ENCODE measurements at regions not wholly inside any gene's neighbourhood (a gene's known extent, or its start where the extent isn't known, plus 50 kb on each side); places are given as distances from the start of the nearest gene placed in this dataset.

GRCh38 chr11:86153439-86153838 lies 84.6 kb upstream of the PICALM start:
- Histone ChIP-seq H3K27ac (no peak overlapping the region), H3K4me3 (no peak overlapping the region), H3K27me3 (no peaks in the 10 kb centered on the region), H3K36me3 (no peaks in the 10 kb centered on the region), H3K9me3 (no peaks in the 10 kb centered on the region), H3K4me1 (peaks cover 18 to 20% (median 20%) of the 10 kb centered on the region in 4 donors)
- ATAC-seq (ENCODE audit: low FRiP score in 2 of 2) (no peak), DNase-seq (no peak)
- TF ChIP-seq POLR2AphosphoS5 (IDR thresholded peaks at IDR 0.05) (no peak), POLR2A (IDR thresholded peaks at IDR 0.05) (no peak), EP300 (IDR thresholded peaks at IDR 0.05) (no peak), CTCF (IDR thresholded peaks at IDR 0.05) (no peak)
- WGBS, 2 donors = 56 to 67% methylated on average over 1 of the region's 1 CpG

GRCh38 chr11:86152901-86153300 lies 84.0 kb upstream of the PICALM start:
- no peaks in the 10 kb centered on the region for H3K9me3 ChIP-seq
- H3K36me3 ChIP-seq = no peaks in the 10 kb centered on the region
- H3K4me1 ChIP-seq = peaks cover 18 to 20% (median 20%) of the 10 kb centered on the region in 4 donors
- no peaks in the 10 kb centered on the region for H3K27me3 ChIP-seq
- no peak overlapping the region for H3K4me3 ChIP-seq
- ATAC-seq (ENCODE audit: low FRiP score in 2 of 2) (no peak), DNase-seq (no peak)
- H3K27ac ChIP-seq = no peak overlapping the region
- no peak for TF ChIP-seq EP300 (IDR thresholded peaks at IDR 0.05)
- no peak for TF ChIP-seq CTCF (IDR thresholded peaks at IDR 0.05)
- TF ChIP-seq POLR2AphosphoS5 (IDR thresholded peaks at IDR 0.05) = no peak
- no peak for TF ChIP-seq POLR2A (IDR thresholded peaks at IDR 0.05)
- 97 to 98% methylated on average over 2 of the region's 2 CpGs for WGBS, 2 donors

GRCh38 chr11:86152006-86152862 lies 83.3 kb upstream of the PICALM start:
- Histone ChIP-seq H3K4me3 (no peak overlapping the region), H3K9me3 (no peaks in the 10 kb centered on the region), H3K27me3 (no peaks in the 10 kb centered on the region), H3K27ac (peak overlapping the region in 3 of 4 donors; percentile 32 to 77 (median 52)), H3K36me3 (no peaks in the 10 kb centered on the region), H3K4me1 (peaks cover 18 to 20% (median 20%) of the 10 kb centered on the region in 4 donors)
- TF ChIP-seq CTCF (IDR thresholded peaks at IDR 0.05) (no peak), POLR2AphosphoS5 (IDR thresholded peaks at IDR 0.05) (no peak), EP300 (IDR thresholded peaks at IDR 0.05) (no peak), POLR2A (IDR thresholded peaks at IDR 0.05) (no peak)
- 38 to 40% methylated on average over 2 of the region's 2 CpGs for WGBS, 2 donors
- ATAC-seq (ENCODE audit: low FRiP score in 2 of 2) (no peak), DNase-seq (no peak)

GRCh38 chr11:86151174-86152005 lies 82.5 kb upstream of the PICALM start:
- Histone ChIP-seq H3K4me1 (peaks cover 18 to 20% (median 20%) of the 10 kb centered on the region in 4 donors), H3K27ac (peak overlapping the region; percentile 26 to 77 (median 42)), H3K36me3 (no peaks in the 10 kb centered on the region), H3K27me3 (no peaks in the 10 kb centered on the region), H3K4me3 (no peak overlapping the region), H3K9me3 (no peaks in the 10 kb centered on the region)
- WGBS, 2 donors = 4 to 6% methylated on average over 3 of the region's 3 CpGs
- DNase-seq = no peak
- TF ChIP-seq POLR2AphosphoS5 (IDR thresholded peaks at IDR 0.05) = no peak
- no peak for TF ChIP-seq EP300 (IDR thresholded peaks at IDR 0.05)
- TF ChIP-seq POLR2A (IDR thresholded peaks at IDR 0.05) = no peak
- TF ChIP-seq CTCF (IDR thresholded peaks at IDR 0.05) = no peak
- peak; percentile 12 to 67 for ATAC-seq (ENCODE audit: low FRiP score in 2 of 2)

Measured in upper lobe of left lung (tissue), 6 donors.